ENCODE measurements at regions not wholly inside any gene's neighbourhood (a gene's known extent, or its start where the extent isn't known, plus 50 kb on each side); places are given as distances from the start of the nearest gene placed in this dataset.
"Not testable (repeated sequence)": the region's sequence is repeated elsewhere in the genome, so short reads cannot be mapped to it uniquely, and the experiment has no call there.

DNA sequence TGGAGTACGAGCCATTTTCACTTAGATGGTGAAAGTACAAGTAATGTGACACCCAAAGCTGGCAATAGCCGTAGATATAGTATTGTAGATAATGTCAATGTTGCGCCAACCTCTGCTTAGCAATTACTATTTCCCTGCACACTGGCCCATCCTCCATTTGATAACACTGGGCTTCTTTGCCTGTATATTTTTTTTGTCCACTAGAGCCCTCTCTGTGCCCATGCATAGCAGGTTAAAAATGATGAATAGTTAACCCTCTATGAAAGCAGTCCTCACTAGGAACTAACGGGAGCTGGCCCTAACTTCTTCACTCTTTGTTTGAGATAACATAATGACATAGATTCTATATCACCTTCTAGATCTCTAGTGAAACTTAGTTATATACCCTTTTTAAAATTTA lies 416.8 kb downstream of the TUSC1 start:
- no peak for DNase-seq (ENCODE audit: low read depth)

DNA sequence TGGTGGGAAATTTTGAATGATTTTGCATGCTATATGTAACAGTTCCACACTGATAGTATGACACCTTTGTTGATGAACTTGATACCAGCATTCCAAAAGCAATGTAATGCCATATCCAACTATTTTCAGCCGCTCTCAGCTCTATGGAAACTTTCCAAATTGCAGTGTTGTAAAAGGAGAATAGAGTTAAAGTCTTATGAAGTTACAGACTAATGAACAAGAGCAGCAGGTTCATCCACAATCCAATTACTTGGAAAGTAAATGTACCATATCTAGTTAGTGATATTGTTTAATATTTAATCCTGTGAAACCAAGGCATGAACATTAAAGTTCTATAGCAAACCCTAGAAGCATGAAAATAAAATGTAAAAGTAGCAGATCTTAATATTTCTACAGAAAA lies 418.2 kb downstream of the TUSC1 start:
- DNase-seq (ENCODE audit: low read depth): no peak

DNA sequence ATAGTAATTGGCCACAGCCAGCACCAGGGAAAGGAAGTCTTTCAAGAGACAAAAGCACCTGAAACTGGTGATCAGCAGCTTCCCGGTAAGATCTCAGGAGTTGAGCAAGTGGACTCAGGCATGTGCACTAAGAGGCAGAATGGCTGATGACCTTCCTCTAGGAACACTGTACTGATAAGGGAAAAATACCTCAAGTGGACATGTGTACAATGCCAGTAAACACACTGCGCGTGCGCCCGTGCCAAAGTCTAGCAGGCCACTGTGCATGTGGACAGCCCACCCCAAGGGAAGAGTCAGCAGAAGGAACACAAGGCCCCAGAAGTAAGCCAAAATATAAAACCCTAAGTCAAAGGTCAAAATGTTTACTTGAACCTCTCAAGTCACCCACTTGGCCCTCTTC lies 423.0 kb downstream of the TUSC1 start:
- DNase-seq (ENCODE audit: low read depth): no peak

DNA sequence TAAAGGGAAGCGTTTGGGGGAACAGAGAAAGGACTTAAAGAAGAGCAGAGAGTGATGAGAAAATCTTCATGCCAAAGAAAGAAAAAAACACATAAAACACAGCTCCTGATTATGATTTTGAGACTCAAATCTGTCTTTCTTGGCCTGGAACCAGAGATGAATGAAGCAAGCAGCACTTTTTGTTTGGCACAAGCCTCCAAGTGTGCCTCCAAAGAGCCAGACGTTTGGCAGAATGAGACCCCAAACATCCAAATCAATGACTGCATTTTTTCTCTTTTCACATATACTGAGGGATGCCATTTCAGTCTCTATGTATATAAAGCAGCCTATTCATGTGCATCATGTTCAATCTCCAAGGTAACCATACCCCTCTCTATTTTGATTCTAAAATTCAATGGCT lies 424.2 kb downstream of the TUSC1 start:
- no peak for DNase-seq (ENCODE audit: low read depth)

DNA sequence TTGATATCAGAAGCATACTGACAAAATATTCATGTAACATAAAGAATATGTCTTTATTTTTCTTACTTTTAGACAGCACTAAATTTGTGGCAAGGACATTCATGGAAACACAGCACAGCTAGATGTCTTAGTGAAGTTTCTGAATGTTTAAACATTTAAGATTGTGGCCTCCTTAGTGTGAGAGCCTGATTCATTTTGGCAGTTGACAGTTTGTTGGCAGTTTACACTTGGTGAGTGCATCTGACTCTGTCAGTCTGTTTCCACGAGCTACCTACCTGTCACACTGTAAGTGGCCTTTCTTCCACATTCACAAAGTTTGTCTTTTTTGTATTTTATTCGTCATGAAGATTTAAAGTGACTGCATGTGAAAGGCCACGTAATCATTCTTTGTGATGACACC lies 436.8 kb downstream of the TUSC1 start:
- no peak for DNase-seq (ENCODE audit: low read depth)

DNA sequence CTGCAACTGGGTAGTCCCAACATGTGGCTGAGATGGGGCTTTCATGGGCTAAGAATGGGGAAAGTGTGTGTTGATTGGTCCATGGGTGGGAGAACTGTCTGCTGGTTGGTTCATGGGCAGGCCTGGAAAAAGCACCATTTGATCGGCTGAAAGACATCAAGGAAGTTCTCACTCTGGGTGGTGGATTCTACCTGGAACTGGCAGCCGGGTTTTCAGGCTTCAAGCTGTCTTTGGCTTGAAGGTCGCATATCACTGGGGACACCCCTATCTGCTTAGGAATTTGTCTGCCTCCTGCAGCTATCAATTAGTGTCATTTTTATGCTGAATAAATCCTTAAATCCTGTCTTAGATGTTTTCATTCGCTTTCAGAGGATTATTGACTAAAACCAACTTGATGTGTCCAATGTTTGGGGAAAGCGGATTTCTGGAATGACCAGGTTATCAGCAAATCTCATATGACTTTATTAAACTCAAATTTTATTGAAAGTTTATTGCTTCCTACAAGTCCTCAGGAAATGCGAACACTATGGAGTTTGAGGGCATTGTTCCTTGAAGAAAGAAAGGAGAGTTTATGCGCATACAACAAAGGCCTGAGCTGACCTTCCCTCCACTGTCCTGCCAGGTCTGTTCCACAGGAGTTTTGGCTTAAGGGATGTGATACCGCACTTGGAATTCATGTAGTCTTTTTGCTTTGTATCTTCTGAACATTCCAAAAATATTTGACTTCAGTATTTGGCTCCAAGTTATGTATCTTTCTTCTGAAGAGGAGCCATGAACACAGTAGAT lies 451.1 kb downstream of the TUSC1 start:
- no peak for DNase-seq (ENCODE audit: low read depth)

DNA sequence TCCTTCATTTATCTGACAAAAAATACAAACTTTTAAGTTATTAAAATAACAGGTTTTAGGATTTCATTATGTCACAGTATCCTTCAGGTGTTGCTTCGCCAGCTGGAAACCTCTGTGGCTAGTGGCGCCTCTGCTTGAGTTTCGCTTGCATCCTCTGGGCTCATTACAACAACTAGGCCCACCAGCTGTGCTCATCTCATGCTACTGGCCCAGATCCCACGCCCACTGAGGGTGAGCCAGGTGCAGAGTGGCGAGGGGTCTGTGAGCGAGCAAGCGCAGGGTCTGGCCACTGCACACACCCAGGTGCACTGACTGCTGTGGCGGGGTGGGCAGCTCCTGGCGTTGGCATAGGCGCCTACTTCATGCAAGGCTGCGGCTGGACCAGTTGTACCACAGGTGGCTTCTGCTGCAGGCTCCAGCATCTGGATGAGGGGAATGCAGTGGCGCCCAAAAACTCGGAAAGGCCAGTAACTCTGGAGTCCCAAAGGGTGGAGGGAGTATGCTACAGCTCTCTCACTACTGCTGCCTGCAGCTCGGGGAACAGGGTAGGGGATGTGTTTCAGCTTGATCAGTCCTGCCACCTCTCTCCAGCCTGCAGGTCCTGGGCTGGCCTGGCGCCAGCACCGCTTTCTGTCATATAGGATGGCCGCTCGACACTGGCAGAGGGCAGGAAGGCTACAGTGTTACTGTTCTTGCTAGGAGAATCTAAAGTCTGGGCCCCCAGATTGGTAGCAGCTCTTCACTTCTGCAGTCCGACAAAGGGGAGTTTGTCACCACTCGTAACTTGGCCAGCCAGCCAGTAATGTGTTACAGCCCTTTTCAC lies 452.1 kb downstream of the TUSC1 start:
- DNase-seq (ENCODE audit: low read depth): no peak

DNA sequence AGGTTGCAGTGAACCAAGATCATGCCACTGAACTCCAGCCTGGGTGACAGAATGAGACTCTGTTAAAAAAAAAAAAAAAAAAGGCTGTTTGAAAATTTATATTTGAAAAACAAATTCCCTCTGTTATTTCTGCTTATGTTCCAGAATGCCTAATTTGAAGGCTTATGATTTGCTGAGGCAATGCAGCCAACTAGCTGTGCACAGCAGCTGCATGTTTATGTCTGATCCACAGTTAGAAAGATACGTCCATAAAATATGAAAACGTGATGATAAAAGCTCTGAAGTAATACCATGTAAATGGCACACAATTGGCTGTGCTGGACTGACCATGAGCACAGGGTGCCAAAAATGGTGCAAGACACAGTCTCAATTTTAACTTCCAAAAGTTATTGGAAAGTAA lies 453.2 kb downstream of the TUSC1 start:
- no peak for DNase-seq (ENCODE audit: low read depth)

DNA sequence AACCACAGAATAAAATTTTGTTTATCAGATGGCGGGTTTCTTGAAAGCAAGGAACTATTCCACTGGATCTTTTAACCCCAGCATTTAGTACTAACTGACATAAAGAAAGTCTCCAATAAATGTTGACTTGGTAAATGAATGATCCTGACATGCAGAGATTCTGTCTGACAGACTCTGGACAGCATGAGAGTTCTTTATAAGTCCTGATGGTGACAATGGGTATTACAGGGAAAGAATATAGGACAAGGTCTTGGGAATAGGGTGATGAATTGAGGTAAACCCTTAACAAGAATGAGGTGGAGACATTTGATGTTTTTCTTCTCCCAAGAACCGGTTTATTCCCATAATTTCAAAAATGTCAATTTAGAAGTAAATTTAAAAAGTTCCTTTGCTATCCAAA lies 453.9 kb downstream of the TUSC1 start:
- no peak for DNase-seq (ENCODE audit: low read depth)

DNA sequence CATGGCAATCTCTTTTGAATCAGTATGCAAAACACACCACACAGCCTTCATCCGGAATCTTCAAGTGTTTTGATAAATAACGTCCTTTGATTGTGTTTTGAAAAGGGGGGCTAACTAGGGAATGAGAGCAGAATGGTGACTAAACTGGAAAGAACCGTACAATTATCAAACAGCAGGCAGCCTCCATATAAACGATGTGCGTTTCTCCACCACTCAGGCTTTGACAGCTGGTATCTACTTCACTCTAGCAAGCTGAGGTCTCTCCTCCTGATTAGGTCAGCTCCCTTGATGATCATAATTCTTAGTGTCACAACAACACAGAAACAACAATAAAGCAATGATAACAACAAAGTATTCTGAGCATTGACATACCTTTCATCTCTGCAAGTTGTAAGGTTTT lies 465.9 kb downstream of the TUSC1 start:
- DNase-seq (ENCODE audit: low read depth): no peak

DNA sequence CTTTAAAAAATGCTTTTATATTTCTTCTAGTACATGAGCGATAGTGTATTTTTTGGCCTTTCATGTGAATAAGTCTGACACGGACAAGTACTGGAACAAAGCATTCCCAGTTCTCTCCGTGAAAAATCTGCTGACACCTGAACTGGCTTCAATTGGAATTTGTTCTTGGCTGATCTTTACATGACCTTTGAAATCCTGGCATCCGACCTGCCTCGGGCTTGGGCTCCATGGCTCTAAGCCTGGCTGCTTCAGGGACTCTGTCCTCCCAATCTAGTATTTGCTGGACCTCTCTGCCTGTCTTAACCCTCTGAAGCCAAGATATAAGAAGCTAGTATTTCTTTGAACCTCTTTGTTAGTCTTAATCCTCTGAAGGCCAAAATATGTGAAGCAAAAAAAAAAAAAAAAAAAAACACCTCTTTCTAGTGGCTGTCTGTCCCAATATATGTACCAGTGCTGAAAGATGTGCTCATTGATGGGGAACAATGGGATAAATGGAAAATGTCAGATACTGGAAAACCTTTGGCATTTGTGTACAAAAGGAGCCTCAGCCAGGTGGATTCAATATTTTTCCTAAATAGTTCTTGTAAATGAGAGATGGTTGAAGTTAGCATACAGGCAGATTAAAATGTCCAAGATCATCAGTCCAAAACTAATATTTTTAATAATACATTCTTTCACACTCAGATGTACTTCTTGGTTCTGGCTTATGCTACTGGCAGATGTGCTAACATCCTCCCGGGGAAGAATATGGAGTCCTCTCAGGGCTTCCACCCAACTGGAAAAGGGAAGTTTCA lies 470.6 kb downstream of the TUSC1 start:
- DNase-seq (ENCODE audit: low read depth): no peak

DNA sequence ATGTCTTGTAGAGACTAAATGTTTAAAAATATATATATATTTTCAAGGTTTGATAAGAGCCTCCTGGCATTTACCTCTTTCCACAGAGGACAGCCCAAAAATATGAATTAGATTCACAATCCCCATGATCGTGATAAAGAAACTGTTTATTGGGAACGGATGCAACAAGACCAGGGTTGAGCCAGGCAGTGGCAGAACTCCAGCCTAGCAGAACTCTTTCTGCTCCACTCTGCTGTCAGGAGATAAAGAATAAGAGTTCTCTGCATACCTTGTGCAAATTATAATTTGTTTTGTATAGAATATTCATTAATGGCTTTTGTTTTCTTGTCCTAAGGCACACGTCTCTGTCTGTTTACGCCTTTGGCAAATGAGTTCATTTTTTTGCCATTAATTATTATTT lies 472.2 kb downstream of the TUSC1 start:
- no peak for DNase-seq (ENCODE audit: low read depth)

DNA sequence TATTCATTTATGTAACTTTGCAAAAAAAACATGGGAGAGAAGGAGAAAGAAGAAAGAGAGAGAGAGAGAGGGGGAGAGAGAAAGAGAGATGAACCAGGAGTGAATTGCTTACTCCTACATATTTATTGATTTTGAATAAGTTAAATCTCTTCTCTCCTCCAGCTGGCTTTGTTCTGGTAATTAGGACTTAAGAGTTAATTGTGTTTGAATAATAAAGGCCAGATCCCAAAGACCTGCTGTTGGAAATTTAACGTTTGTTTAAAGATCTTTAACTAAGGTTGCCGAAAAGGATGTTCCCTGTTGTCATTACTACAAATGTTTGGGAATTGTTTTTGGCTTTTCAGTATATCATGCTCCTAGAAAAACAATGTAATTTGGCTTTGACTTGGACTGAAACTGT lies 473.0 kb downstream of the TUSC1 start:
- DNase-seq (ENCODE audit: low read depth): no peak

DNA sequence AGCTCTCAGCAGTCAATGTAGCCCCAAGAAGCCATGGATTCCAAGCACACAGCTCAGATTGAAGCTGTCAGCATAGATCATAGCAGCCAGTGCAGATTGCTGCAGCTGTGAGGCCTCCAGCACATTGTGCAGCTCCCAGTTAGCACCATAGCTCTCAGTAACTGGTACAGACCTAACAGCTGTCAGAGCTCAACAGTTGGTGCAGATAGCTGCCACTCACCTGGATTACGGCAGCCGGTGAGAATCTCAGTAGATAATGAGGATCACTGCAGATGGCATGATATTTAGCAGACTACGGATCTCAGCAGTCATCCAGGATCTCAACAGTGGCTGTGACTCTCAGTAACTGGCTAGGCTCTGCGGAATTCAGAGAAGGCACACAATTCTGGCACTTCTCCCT lies 500.4 kb downstream of the TUSC1 start:
- DNase-seq (ENCODE audit: low read depth): no peak

DNA sequence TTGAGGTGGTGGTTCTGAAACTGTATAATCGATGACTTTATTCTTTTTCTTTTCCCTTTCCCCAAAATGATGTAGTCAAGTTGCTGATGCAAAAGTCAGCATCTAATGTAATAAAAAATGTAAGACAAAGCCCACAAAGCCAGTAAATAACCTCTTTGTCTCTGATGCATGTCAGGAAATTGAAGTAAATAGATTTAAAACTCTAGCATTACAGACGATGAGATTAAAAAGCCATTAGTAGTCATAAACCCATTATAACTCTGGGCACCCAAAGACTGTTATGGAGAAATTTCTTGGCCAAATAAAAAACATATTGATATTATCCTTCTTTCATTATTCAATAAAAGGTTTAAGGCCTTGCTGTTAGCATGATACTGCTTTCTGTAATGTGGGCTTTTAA lies 548.7 kb downstream of the TUSC1 start:
- no peak for DNase-seq (ENCODE audit: low read depth)

DNA sequence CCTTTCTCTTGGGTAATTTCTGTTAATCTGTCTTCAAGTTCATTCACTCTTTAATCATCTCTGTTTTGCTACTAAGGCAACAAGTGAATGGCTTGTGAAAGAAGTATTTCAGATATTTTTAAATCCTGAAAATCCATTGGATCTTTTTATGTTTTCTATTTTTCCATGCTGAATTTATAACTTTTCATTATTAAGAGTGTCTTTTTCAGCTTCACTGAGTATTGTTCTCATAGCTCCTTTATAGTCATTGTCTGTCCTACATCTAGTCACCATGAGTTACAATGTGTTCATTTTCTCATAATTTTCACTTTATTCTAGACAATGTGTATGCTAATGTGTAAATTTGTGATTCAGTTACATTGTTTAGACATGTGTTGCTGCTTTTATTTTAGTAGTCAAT lies 556.4 kb downstream of the TUSC1 start:
- DNase-seq (ENCODE audit: low read depth): no peak

DNA sequence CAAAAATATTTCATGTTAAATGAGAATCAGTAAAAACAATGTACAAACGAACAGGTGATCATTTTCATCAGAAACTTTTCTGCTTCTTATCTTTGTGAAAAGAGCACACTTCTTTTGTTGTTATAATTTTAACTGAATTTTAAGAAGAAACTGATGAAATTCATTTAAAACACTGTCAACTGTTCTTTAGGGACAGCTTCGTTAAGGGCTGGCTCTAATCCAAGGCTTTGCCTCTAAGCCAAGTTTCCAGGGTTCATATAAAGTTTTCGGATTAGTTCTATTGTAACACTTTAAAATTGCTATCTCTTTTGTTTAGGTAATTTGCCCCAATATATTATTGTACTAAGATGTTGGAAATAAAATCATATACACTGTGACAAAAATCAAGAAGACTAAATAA lies 559.2 kb downstream of the TUSC1 start:
- DNase-seq (ENCODE audit: low read depth): no peak

DNA sequence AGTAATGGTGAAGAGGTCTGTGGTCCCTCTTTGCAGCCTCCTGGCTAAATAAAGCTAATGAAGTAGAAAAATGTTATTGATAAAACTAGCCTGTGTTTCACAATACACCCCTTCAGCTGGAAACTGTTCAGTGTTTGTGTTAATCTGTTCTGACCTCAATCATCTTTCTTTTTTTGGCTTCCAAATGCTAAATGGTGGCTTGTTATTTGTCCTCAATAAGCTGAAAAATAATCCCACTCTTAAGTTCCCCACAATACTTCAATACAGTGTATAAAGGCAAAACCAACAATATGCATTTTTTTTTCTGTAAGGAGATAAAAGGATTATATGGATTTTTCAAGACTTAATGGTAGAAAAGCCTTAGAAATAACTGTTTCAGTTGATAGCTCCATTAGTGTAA lies 560.5 kb downstream of the TUSC1 start:
- no peak for DNase-seq (ENCODE audit: low read depth)

DNA sequence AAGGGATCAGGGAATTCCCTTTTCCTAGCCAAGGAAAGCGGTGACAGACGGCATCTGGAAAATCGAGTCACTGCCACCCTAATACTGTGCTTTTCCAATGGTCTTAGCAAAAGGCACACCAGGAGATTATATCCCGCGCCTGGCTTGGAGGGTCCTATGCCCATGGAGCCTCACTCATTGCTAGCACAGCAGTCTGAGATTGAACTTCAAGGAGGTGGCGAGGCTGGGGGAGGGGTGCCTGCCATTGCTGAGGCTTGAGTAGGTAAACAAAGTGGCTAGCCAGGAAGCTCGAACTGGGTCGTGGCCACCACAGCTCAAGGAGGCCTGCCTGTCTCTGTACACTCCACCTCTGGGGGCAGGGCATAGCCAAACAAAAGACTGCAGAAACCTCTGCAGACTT lies 556.5 kb upstream of the IZUMO3 start:
- DNase-seq (ENCODE audit: low read depth): not testable (repeated sequence)

DNA sequence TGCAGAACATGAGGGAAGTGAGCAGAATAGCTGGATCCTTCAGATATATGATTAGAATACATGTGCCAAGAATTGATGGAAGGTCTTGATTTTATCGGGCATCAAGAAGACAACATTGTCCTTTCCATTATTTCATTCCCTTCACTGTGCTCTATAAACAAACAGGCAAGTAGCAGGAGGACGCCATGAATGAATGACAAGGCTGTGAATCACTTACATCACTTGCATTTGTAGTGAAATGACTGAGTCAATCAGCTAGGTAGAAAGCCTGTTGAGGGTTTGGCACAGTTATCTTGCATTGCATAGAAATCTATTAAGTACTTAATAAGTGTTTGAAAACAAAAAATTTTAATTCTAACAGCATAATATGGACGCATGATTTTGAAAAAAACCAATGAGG lies 548.8 kb upstream of the IZUMO3 start:
- no peak for DNase-seq (ENCODE audit: low read depth)

DNA sequence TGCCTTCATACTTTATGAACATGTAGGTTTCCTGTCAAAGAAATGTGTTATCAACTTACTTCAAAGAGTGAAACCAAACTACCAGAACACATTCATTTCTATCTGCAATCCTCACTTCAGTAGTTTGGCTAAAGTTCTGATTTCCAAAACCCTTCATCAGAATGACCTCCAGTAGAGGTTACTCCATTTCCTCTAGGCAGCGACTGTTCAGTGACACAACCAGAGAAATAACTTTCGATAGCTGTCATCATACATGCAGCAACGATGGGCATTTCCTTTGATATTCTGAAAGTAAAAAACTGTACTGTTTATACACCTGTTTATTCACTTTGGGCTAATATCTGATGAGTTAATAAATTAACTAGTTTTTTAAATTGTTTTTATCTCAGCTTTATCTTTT lies 532.5 kb upstream of the IZUMO3 start:
- DNase-seq (ENCODE audit: low read depth): no peak

DNA sequence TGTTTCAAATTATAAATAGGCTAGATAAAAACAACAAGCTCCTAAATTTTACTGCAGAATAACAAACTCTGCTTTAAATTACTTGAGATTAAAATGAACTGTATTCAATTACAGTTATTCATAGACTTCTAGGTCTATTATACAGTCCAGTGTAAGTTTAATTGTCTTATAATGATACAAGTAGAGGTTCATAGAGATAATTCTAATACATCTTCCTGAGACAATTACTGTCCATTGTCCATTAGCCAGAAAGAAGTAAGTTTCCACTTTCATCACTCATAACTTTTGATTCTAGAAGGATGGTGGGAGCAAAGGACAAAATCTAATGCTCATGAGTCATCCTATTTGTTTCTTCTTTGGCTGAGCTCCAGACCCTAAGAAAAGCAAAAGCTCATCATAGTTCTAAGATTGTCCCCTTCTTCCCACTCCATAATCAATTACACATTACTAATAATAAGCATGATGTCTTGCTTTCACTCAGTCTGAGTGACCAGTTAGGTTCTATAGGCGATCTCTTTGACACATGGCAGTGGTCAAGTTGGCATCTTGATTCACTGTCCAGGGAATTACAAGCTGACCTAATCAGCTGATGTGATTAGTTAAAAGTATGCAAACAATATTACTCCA lies 502.5 kb upstream of the IZUMO3 start:
- DNase-seq (ENCODE audit: low read depth): no peak
